ENCODE measurements at regions not wholly inside any gene's neighbourhood (a gene's known extent, or its start where the extent isn't known, plus 50 kb on each side); places are given as distances from the start of the nearest gene placed in this dataset.
A peak's percentile ranks its signal among the peaks of the same experiment; 100 is the strongest.
"Not testable (repeated sequence)": the region's sequence is repeated elsewhere in the genome, so short reads cannot be mapped to it uniquely, and the experiment has no call there.

GRCh38 chr10:78465431-78465830, 431.8 kb downstream of the RPS24 start:
- ATAC-seq (ENCODE audit: insufficient read depth, low FRiP score) (no peak), DNase-seq (no peak)
- no peak for TF ChIP-seq CTCF (IDR thresholded peaks at IDR 0.05; ENCODE audit: control extremely low read depth, extremely low read depth)
- H3K4me1 ChIP-seq (ENCODE audit: control insufficient read depth in 5 of 5, insufficient read depth in 5 of 5, low read length in 5 of 5): peaks cover 0 to 14% (median 0%) of the 10 kb centered on the region in 5 donors
- H3K36me3 ChIP-seq (ENCODE audit: control insufficient read depth in 4 of 4, insufficient read depth in 4 of 4, low read length in 4 of 4): no peaks in the 10 kb centered on the region
- H3K27me3 ChIP-seq (ENCODE audit: control insufficient read depth in 3 of 3, insufficient read depth in 3 of 3, low read length in 2 of 3): no peaks in the 10 kb centered on the region
- no peaks in the 10 kb centered on the region for H3K9me3 ChIP-seq (ENCODE audit: control insufficient read depth in 4 of 4, insufficient read depth in 3 of 4, low read length in 3 of 4)
- H3K4me3 ChIP-seq: no peak overlapping the region
- H3K9ac ChIP-seq (ENCODE audit: insufficient read depth in 1 of 2, low read length in 2 of 2): peak overlapping the region in 1 of 2 donors; percentile 9
- WGBS, 2 donors: 89 to 91% methylated on average over 2 of the region's 2 CpGs
- H3K27ac ChIP-seq (ENCODE audit: low read depth in 1 of 2, low read length in 1 of 2): no peak overlapping the region

DNA sequence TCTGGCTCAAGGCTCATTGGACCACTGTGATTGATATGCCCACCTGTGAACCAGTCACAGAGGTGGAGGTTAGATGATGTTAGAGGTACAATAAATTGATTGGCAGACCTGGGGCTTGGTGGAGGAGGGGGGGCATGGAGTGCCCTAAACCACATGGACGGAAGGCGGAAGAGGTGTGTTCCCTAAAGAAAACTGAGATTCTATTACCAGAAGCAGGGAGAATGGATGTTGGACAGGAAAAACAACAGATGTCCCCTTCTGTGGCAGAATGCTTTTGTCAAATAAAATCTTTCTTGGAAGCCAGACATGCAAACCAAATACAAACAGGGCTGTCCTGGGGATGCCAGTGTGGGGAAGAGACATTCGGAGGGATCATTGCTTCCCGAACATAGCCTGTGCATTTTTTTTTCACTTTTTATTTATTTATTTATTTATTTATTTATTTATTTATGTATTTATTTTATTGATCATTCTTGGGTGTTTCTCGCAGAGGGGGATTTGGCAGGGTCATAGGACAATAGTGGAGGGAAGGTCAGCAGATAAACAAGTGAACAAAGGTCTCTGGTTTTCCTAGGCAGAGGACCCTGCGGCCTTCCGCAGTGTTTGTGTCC, 433.9 kb downstream of the RPS24 start:
- Histone ChIP-seq H3K4me1 (ENCODE audit: control insufficient read depth in 5 of 5, insufficient read depth in 5 of 5, low read length in 5 of 5) (peaks cover 0 to 30% (median 2%) of the 10 kb centered on the region in 5 donors), H3K27ac (ENCODE audit: low read depth in 1 of 2, low read length in 1 of 2) (no peak overlapping the region), H3K27me3 (ENCODE audit: control insufficient read depth in 3 of 3, insufficient read depth in 3 of 3, low read length in 2 of 3) (no peaks in the 10 kb centered on the region), H3K9ac (ENCODE audit: insufficient read depth in 1 of 2, low read length in 2 of 2) (no peak overlapping the region), H3K9me3 (ENCODE audit: control insufficient read depth in 4 of 4, insufficient read depth in 3 of 4, low read length in 3 of 4) (no peaks in the 10 kb centered on the region), H3K36me3 (ENCODE audit: control insufficient read depth in 4 of 4, insufficient read depth in 4 of 4, low read length in 4 of 4) (no peaks in the 10 kb centered on the region), H3K4me3 (no peak overlapping the region)
- WGBS, 2 donors: 79 to 88% methylated on average over 5 of the region's 7 CpGs
- TF ChIP-seq CTCF (IDR thresholded peaks at IDR 0.05; ENCODE audit: control extremely low read depth, extremely low read depth): no peak
- peak in 1 of 3 donors; percentile 29 for DNase-seq
- ATAC-seq (ENCODE audit: insufficient read depth, low FRiP score): no peak

DNA sequence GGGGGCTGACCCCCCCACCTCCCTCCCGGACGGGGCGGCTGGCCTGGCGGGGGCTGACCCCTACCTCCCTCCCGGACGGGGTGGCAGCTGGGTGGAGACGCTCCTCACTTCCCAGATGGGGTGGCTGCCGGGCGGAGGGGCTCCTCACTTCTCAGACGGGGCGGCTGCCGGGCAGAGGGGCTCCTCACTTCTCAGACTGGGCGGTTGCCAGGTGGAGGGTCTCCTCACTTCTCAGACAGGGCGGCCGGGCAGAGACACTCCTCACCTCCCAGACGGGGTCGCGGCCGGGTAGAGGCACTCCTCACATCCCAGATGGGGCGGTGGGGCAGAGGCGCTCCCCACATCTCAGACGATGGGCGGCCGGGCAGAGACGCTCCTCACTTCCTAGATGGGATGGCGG, 435.1 kb downstream of the RPS24 start:
- 90 to 96% methylated on average over 11 to 26 of the region's 26 CpGs for WGBS, 2 donors
- H3K36me3 ChIP-seq (ENCODE audit: control insufficient read depth in 4 of 4, insufficient read depth in 4 of 4, low read length in 4 of 4); H3K9ac ChIP-seq (ENCODE audit: insufficient read depth in 1 of 2, low read length in 2 of 2); H3K4me3 ChIP-seq; DNase-seq; ATAC-seq (ENCODE audit: insufficient read depth, low FRiP score); H3K27me3 ChIP-seq (ENCODE audit: control insufficient read depth in 3 of 3, insufficient read depth in 3 of 3, low read length in 2 of 3); H3K9me3 ChIP-seq (ENCODE audit: control insufficient read depth in 4 of 4, insufficient read depth in 3 of 4, low read length in 3 of 4); H3K27ac ChIP-seq (ENCODE audit: low read depth in 1 of 2, low read length in 1 of 2): not testable (repeated sequence)
- peaks cover 0 to 30% (median 2%) of the 10 kb centered on the region in 5 donors for H3K4me1 ChIP-seq (ENCODE audit: control insufficient read depth in 5 of 5, insufficient read depth in 5 of 5, low read length in 5 of 5)

- no peak overlapping the region for H3K27ac ChIP-seq (ENCODE audit: low read depth in 1 of 2, low read length in 1 of 2)
- no peaks in the 10 kb centered on the region for H3K27me3 ChIP-seq (ENCODE audit: control insufficient read depth in 3 of 3, insufficient read depth in 3 of 3, low read length in 2 of 3)
- H3K4me3 ChIP-seq: no peak overlapping the region
- no peak for DNase-seq
- no peak for ATAC-seq (ENCODE audit: insufficient read depth, low FRiP score)
- H3K9ac ChIP-seq (ENCODE audit: insufficient read depth in 1 of 2, low read length in 2 of 2): no peak overlapping the region
- H3K9me3 ChIP-seq (ENCODE audit: control insufficient read depth in 4 of 4, insufficient read depth in 3 of 4, low read length in 3 of 4): no peaks in the 10 kb centered on the region
- 70 to 89% methylated on average over 7 of the region's 7 CpGs for WGBS, 2 donors
- no peaks in the 10 kb centered on the region for H3K36me3 ChIP-seq (ENCODE audit: control insufficient read depth in 4 of 4, insufficient read depth in 4 of 4, low read length in 4 of 4)
- peaks cover 0 to 18% (median 0%) of the 10 kb centered on the region in 5 donors for H3K4me1 ChIP-seq (ENCODE audit: control insufficient read depth in 5 of 5, insufficient read depth in 5 of 5, low read length in 5 of 5)
- no peak for TF ChIP-seq CTCF (IDR thresholded peaks at IDR 0.05; ENCODE audit: control extremely low read depth, extremely low read depth)
These were observed 436.8 kb downstream of the RPS24 start for GRCh38 chr10:78470267-78471103.

All from lung (tissue), 11 donors.